K562 (cell line): ENCODE measurements at regions not wholly inside any gene's neighbourhood (a gene's known extent, or its start where the extent isn't known, plus 50 kb on each side); places are given as distances from the start of the nearest gene placed in this dataset.

Experiments
- ATAC-seq: fragments of 200-7000 bp; cut with Tn5 transposase; 3 replicates; pipeline ENCODE4 v1.9.1; 2020; ENCODE audit warnings: moderate library complexity
- BruUV-seq: library from RNA; stranded (reverse); fragments of 400-500 nt; replicated peaks from 2 replicates; lab custom pipeline; 2021; lab: Mats Ljungman, UMichigan
- CTCF ChIA-PET: fragments of 300-600 bp; formaldehyde crosslinking; extraction: SDS; loops from one replicate; lab custom pipeline; 2021; ENCODE audit warnings: low intra/inter-chr PET ratio; lab: Yijun Ruan, JAX
- POLR2A ChIA-PET: fragments of 300-600, 350-650 bp; sonication (Branson Sonifier 250); formaldehyde crosslinking; extraction: SDS; loops from one replicate; lab custom pipeline; 2021; ENCODE audit warnings: antibody characterized with exemption, inconsistent platforms; lab: Yijun Ruan, JAX
- DNase-seq, 4 experiments: peaks; one replicate each; pipeline versions ENCODE4 v3.0.0 to v3.0.0-alpha.2; 2011 to 2018; ENCODE audit warnings: low spot score in 3 of 4, mixed read lengths in 3 of 4; ENCODE audit errors: extremely low read depth in 1 of 4
- FAIRE-seq: peaks from 2 replicates; lab custom pipeline; 2011; peaks lifted over from hg19 to GRCh38; lab: Jason Lieb, UNC
- H2AFZ ChIP-seq: 2 replicates; pipeline ENCODE4 v1.6.0; 2011; ENCODE audit warnings: low read depth, low read length, control low read depth, inconsistent platforms
- H3K27ac ChIP-seq: fragments of 200-600 bp; 3 replicates; pipeline ENCODE4 v1.8.0; 2011; ENCODE audit warnings: low read depth, mild to moderate bottlenecking, control low read depth, inconsistent platforms, low read length, moderate library complexity, mixed read lengths; ENCODE audit errors: extremely low read depth
- H3K27me3 ChIP-seq, 2 experiments: fragments of 300-600 bp in 1 of 2; 2 replicates in 1 of 2; 3 replicates in 1 of 2; pipeline versions ENCODE4 v1.6.0 to v1.8.0; 2011; ENCODE audit warnings: inconsistent platforms in 2 of 2, low read length in 2 of 2, mild to moderate bottlenecking in 1 of 2, mixed read lengths in 1 of 2, moderate library complexity in 1 of 2; ENCODE audit not compliant: control insufficient read depth in 2 of 2, insufficient read depth in 2 of 2
- H3K36me3 ChIP-seq: fragments of 300-600 bp; 3 replicates; pipeline ENCODE4 v1.8.0; 2011; ENCODE audit warnings: mild to moderate bottlenecking, low read length, inconsistent platforms; ENCODE audit not compliant: control insufficient read depth, insufficient read depth
- H3K4me1 ChIP-seq, 2 experiments: fragments of 200-600 bp in 1 of 2; replicated peaks in 1 of 2; 2 replicates in 1 of 2; 3 replicates in 1 of 2; pipeline versions ENCODE4 v1.5.1 to v1.8.0; 2011; ENCODE audit warnings: inconsistent platforms in 2 of 2, low read length in 2 of 2, mild to moderate bottlenecking in 1 of 2, mixed read lengths in 1 of 2, moderate library complexity in 1 of 2; ENCODE audit not compliant: control insufficient read depth in 2 of 2, insufficient read depth in 2 of 2
- H3K4me2 ChIP-seq: 2 replicates; pipeline ENCODE4 v1.6.1; 2011; ENCODE audit warnings: low read length, control low read depth, inconsistent platforms, mixed read lengths; ENCODE audit not compliant: insufficient read depth
- H3K4me3 ChIP-seq: fragments of 200-600 bp; sonication (generic), shearing (Covaris generic); 2 replicates; pipeline ENCODE4 v1.5.1; 2016; ENCODE audit warnings: control low read depth, inconsistent platforms
- H3K79me2 ChIP-seq: fragments of 200-600 bp; 3 replicates; pipeline ENCODE4 v1.8.0; 2011; ENCODE audit warnings: low read length, inconsistent platforms; ENCODE audit not compliant: control insufficient read depth, insufficient read depth
- H3K9ac ChIP-seq, 2 experiments: 2 replicates each; pipeline versions ENCODE4 v1.6.0 to v1.6.1; 2011; ENCODE audit warnings: low read depth in 2 of 2, low read length in 2 of 2, control low read depth in 1 of 2, inconsistent platforms in 1 of 2, mild to moderate bottlenecking in 1 of 2, mixed read lengths in 1 of 2; ENCODE audit not compliant: insufficient read depth in 1 of 2
- H3K9me1 ChIP-seq: one replicate; pipeline ENCODE4 v1.6.0; 2011; ENCODE audit warnings: inconsistent platforms, mild to moderate bottlenecking, low read length, moderate library complexity; ENCODE audit not compliant: control insufficient read depth, insufficient read depth
- H3K9me3 ChIP-seq: replicated peaks from 2 replicates; pipeline ENCODE4 v1.5.1; 2011; ENCODE audit warnings: low read depth, low read length, inconsistent platforms; ENCODE audit not compliant: control insufficient read depth, insufficient read depth
- H4K20me1 ChIP-seq: replicated peaks from 2 replicates; pipeline ENCODE4 v1.6.1; 2011; ENCODE audit warnings: low read length, inconsistent platforms, mixed read lengths; ENCODE audit not compliant: control insufficient read depth, insufficient read depth
- ARID2 ChIP-seq: fragments of 450-650 bp; IDR thresholded peaks from 2 replicates; pipeline ENCODE4 v1.6.1; 2017; ENCODE audit warnings: antibody characterized with exemption, mild to moderate bottlenecking
- ATF3 ChIP-seq, 2 experiments: fragments of 450-650 bp in 1 of 2; sonication (generic) in 1 of 2; formaldehyde crosslinking in 1 of 2; IDR thresholded peaks in 1 of 2; conservative IDR thresholded peaks in 1 of 2; 2 replicates each; pipeline versions ENCODE4 v1.6.1 to v1.8.1; 2016 to 2023; ENCODE audit warnings: mild to moderate bottlenecking in 2 of 2, moderate library complexity in 2 of 2, inconsistent platforms in 1 of 2, missing genetic modification reagents in 1 of 2
- CBFA2T3 ChIP-seq: fragments of 450-650 bp; IDR thresholded peaks from 2 replicates; pipeline ENCODE4 v1.6.1; 2017
- CCNT2 ChIP-seq: IDR thresholded peaks from 2 replicates; pipeline ENCODE4 v1.6.1; 2011; ENCODE audit warnings: borderline replicate concordance, low read depth, mild to moderate bottlenecking, moderate library complexity, mixed read lengths, low read length; ENCODE audit not compliant: insufficient read length; ENCODE audit errors: extremely low read depth
- CREB3 ChIP-seq: fragments of 450-650 bp; conservative IDR thresholded peaks from 2 replicates; pipeline ENCODE4 v1.6.1; 2016; ENCODE audit warnings: missing genetic modification characterization, low read depth, mild to moderate bottlenecking, missing compliant biosample characterization, moderate library complexity
- ETV5 ChIP-seq: sonication (generic); formaldehyde crosslinking; IDR thresholded peaks from 2 replicates; pipeline ENCODE4 v1.4.0; 2020; ENCODE audit warnings: low read depth, mild to moderate bottlenecking, missing genetic modification reagents
- JUN ChIP-seq, 2 experiments: sonication (generic) in 1 of 2; formaldehyde crosslinking in 1 of 2; IDR thresholded peaks; 2 replicates each; pipeline versions ENCODE4 v1.6.1 to v1.8.0; 2012 to 2022; ENCODE audit warnings: borderline replicate concordance in 2 of 2, mild to moderate bottlenecking in 2 of 2, improper control_type of control experiment in 1 of 2, low read depth in 1 of 2, low read length in 1 of 2, missing genetic modification reagents in 1 of 2
- NCOA4 ChIP-seq: fragments of 450-650 bp; IDR thresholded peaks from 2 replicates; pipeline ENCODE4 v1.6.1; 2018; ENCODE audit warnings: mild to moderate bottlenecking; ENCODE audit not compliant: partially characterized antibody
- PRMT5 ChIP-seq: sonication (generic); formaldehyde crosslinking; IDR thresholded peaks from 2 replicates; pipeline ENCODE4 v1.5.0; 2020; ENCODE audit warnings: missing genetic modification reagents
- RCOR1 ChIP-seq, 2 experiments: IDR thresholded peaks; 2 replicates each; pipeline ENCODE4 v1.6.1; 2012; ENCODE audit warnings: low read depth in 2 of 2, low read length in 2 of 2, borderline replicate concordance in 1 of 2, improper control_type of control experiment in 1 of 2
- RHOXF2B ChIP-seq: fragments of 250-450 bp; sonication (Bioruptor Pico); conservative IDR thresholded peaks from 2 replicates; pipeline ENCODE4 v1.5.1; 2021
- SMAD2 ChIP-seq: fragments of 150-350 bp; IDR thresholded peaks from 2 replicates; pipeline ENCODE4 v1.6.1; 2014; ENCODE audit warnings: low read depth, mild to moderate bottlenecking, low read length
- SRSF7 ChIP-seq: fragments of 200-400 bp; formaldehyde crosslinking; optimal IDR thresholded peaks from 2 replicates; pipeline ENCODE3; 2017; ENCODE audit warnings: mild to moderate bottlenecking, low read depth, low read length
- ZNF384 ChIP-seq: IDR thresholded peaks from 2 replicates; pipeline ENCODE4 v1.6.1; 2012; ENCODE audit warnings: low read depth, low read length, improper control_type of control experiment
- WGBS: fragments of 100-300 bp; shearing (Covaris generic); methylation state at CpG from one replicate; pipeline ENCODE4 v1.1.6; 2016; ENCODE audit warnings: low coverage, mixed read lengths; ENCODE audit not compliant: insufficient coverage; ENCODE audit errors: missing lambda C conversion rate; 5-methylcytosine and 5-hydroxymethylcytosine counted together
- in situ Hi-C: fragments of 300-500 bp; cut with MboI; formaldehyde crosslinking; loops from 4 replicates; pipeline ENCODE4 v1.15.0; 2018; ENCODE audit warnings: inconsistent platforms, mixed read lengths
- intact Hi-C: fragments of 100-400 bp; cut with micrococcal nuclease; formaldehyde crosslinking; loops from 2 replicates; pipeline ENCODE4 v1.14.2; 2022

GRCh38 chr22:48871176-48871840 is 956.4 kb downstream of the BRD1 start:
- Histone ChIP-seq H2AFZ (no peak overlapping the region), H3K4me3 (no peak overlapping the region), H3K4me2 (no peak overlapping the region), H3K36me3 (no peaks in the 10 kb centered on the region), H3K9me3 (no peaks in the 10 kb centered on the region), H3K27ac (no peak overlapping the region), H4K20me1 (no peaks in the 10 kb centered on the region), H3K9ac (no peak overlapping the region), H3K4me1 (no peaks in the 10 kb centered on the region), H3K27me3 (peaks cover 0 to 9% of the 10 kb centered on the region in 2 experiments; a peak in 1 of 5 replicates), H3K9me1 (no peaks in the 10 kb centered on the region), H3K79me2 (no peaks in the 10 kb centered on the region)
- no peak for TF ChIP-seq ETV5 (CRISPR knock-in tag)
- TF ChIP-seq ZNF384, result no peak
- no peak for TF ChIP-seq RHOXF2B (CRISPR knock-in tag)
- intact Hi-C loops (no loop called here), in situ Hi-C loops (no loop called here)
- no peak for DNase-seq
- BruUV-seq, result no TSS peak
- CTCF ChIA-PET, result no interaction called here
- FAIRE-seq, result no peak
- WGBS, result 2% methylated on average over 7 of the region's 12 CpGs
- POLR2A ChIA-PET, result no interaction called here
- no peak for ATAC-seq

- DNase-seq (no peak), FAIRE-seq (no peak), ATAC-seq (no peak)
- intact Hi-C loops (no loop called here), in situ Hi-C loops (no loop called here)
- H2AFZ ChIP-seq, result no peak overlapping the region
- no peaks in the 10 kb centered on the region for H3K4me1 ChIP-seq
- no peak overlapping the region for H3K4me3 ChIP-seq
- H4K20me1 ChIP-seq, result no peaks in the 10 kb centered on the region
- H3K9me1 ChIP-seq, result no peaks in the 10 kb centered on the region
- 0% methylated on average over 12 of the region's 13 CpGs for WGBS
- no peak overlapping the region for H3K27ac ChIP-seq
- H3K36me3 ChIP-seq, result no peaks in the 10 kb centered on the region
- ChIA-PET CTCF (no interaction called here), POLR2A (no interaction called here)
- no TSS peak for BruUV-seq
- H3K4me2 ChIP-seq, result no peak overlapping the region
- H3K27me3 ChIP-seq, result peaks cover 0 to 9% of the 10 kb centered on the region in 2 experiments; a peak in 1 of 5 replicates
- no peaks in the 10 kb centered on the region for H3K9me3 ChIP-seq
- H3K79me2 ChIP-seq, result no peaks in the 10 kb centered on the region
- no peak overlapping the region for H3K9ac ChIP-seq
- TF ChIP-seq CCNT2, result no peak
- no peak for TF ChIP-seq ATF3 (IDR thresholded peaks at IDR 0.05)
- TF ChIP-seq ATF3 (CRISPR knock-in tag; conservative IDR thresholded peaks at IDR 0.05), result no peak
- no peak for TF ChIP-seq JUN (IDR thresholded peaks at IDR 0.05; ENCODE audit: borderline replicate concordance, low read depth, low read length)
- no peak for TF ChIP-seq JUN (CRISPR knock-in tag; IDR thresholded peaks at IDR 0.05; ENCODE audit: borderline replicate concordance)
- TF ChIP-seq RCOR1 (IDR thresholded peaks at IDR 0.05; ENCODE audit: borderline replicate concordance in 1 of 2, low read depth in 2 of 2, low read length in 2 of 2), result no peak
- TF ChIP-seq CREB3 (tag), result no peak
- TF ChIP-seq NCOA4, result no peak
- no peak for TF ChIP-seq ARID2
- no peak for TF ChIP-seq CBFA2T3
- no peak for TF ChIP-seq SMAD2
- TF ChIP-seq SRSF7, result no peak
- TF ChIP-seq PRMT5 (CRISPR knock-in tag), result no peak
These were observed 957.2 kb downstream of the BRD1 start for GRCh38 chr22:48870436-48870835.
